H1 (cell line): ENCODE measurements at regions not wholly inside any gene's neighbourhood (a gene's known extent, or its start where the extent isn't known, plus 50 kb on each side); places are given as distances from the start of the nearest gene placed in this dataset.

Source experiments
- POLR2AphosphoS5 ChIP-seq: IDR thresholded peaks from 2 replicates; pipeline ENCODE4 v1.6.1; 2011; ENCODE audit warnings: low read depth, low read length
- TF ChIP-seq, protein P1 (sequence below), 3 experiments: IDR thresholded peaks; 1 replicate in 2 of 3; 2 replicates in 1 of 3; pipeline versions ENCODE4 v1.5.1 to v1.6.1; 2011; ENCODE audit warnings: low read length in 3 of 3, mild to moderate bottlenecking in 3 of 3, inconsistent platforms in 2 of 3, low read depth in 1 of 3, moderate library complexity in 1 of 3; ENCODE audit not compliant: insufficient read depth in 1 of 3; ENCODE audit errors: control extremely low read depth in 1 of 3

DNA sequence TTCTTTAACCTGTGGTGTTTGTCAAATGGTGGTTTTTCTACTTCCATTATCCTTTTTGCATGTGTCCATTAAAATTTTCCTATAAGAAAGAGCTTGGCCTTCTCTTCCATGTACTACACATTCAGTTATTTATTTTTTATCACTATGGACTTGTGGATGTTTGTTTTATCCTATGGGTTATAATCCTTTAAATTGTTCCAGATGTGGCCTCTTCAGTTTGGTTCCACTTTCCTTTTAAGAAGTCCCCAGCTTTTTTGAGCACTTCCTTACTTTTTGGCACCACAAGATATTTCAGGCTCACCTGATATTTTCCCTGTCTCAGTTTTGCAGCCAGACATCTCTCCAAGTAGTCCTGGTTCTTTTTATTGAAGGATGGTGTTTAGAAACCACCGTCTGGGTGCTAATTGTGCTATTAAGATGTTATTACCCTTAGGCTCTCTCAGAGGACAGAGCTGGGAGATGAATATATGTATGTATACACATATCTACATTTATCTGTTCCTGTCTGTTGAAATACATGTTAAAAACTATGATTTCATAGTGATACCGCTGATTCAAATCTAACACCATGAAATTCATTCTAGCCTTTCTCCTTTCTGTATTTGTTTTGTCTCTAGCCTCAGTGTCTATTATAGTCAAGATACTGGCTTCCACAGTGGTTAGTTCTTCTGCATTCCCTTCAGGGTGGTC lies 408.5 kb upstream of the RGS6 start:
- no peak for TF ChIP-seq POLR2AphosphoS5
- TF ChIP-seq, protein P1, sequence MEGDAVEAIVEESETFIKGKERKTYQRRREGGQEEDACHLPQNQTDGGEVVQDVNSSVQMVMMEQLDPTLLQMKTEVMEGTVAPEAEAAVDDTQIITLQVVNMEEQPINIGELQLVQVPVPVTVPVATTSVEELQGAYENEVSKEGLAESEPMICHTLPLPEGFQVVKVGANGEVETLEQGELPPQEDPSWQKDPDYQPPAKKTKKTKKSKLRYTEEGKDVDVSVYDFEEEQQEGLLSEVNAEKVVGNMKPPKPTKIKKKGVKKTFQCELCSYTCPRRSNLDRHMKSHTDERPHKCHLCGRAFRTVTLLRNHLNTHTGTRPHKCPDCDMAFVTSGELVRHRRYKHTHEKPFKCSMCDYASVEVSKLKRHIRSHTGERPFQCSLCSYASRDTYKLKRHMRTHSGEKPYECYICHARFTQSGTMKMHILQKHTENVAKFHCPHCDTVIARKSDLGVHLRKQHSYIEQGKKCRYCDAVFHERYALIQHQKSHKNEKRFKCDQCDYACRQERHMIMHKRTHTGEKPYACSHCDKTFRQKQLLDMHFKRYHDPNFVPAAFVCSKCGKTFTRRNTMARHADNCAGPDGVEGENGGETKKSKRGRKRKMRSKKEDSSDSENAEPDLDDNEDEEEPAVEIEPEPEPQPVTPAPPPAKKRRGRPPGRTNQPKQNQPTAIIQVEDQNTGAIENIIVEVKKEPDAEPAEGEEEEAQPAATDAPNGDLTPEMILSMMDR (IDR thresholded peaks at IDR 0.05; ENCODE audit: control extremely low read depth in 1 of 3, insufficient read depth in 1 of 3, low read depth in 1 of 3, low read length in 3 of 3): no peak
